H1 (cell line): ENCODE measurements at regions not wholly inside any gene's neighbourhood (a gene's known extent, or its start where the extent isn't known, plus 50 kb on each side); places are given as distances from the start of the nearest gene placed in this dataset.

Experiments used
- TF ChIP-seq, protein P1 (sequence below): fragments of 300-600 bp; sonication (generic); IDR thresholded peaks from 2 replicates; pipeline ENCODE4 v1.7.1; 2012; ENCODE audit warnings: low read length, moderate library complexity, mild to moderate bottlenecking, inconsistent platforms; ENCODE audit not compliant: insufficient replicate concordance

DNA sequence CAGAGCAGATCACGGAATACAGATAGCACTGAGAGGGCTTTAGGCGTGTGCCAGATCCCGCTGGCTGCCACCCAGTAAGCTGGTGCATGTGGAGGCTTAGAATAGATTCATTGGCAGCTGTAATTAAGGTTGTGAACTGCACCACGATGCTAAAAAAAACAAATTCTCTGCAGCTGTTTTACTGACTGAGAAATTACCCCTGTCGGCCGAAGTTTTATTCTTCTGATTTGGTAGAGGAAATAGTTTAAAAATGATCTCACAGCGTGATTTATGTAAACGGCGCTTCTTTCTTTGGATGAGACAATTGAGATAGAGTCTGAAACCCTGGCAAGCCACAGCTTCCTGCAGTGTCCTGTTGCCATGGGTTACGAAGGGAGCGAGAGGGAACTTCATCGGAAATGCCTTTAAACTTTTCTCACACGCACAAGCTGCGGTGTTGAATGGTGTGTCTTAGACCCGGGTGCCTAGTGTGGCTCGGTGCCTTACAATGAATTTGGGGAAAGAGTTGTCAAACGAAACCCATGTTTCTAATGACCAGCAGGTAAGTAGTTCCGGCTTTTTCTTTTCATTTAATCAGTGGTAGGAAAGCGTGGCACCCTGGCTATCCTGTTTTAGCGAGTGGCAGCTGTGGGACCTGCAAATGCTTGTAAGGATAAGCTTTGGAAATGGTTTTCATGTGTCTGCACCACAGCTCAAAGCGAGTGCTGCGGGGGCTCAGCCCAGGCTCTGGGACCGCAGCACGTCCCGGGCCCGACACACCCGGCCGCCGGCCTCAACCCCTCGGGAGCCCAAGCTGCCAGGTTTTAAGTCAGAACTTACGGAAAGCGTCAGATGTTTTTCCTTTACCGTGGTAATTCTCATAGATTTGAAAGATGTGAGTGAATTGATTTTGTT is 71.7 kb upstream of the HGFAC start (continued):
- TF ChIP-seq, protein P1, sequence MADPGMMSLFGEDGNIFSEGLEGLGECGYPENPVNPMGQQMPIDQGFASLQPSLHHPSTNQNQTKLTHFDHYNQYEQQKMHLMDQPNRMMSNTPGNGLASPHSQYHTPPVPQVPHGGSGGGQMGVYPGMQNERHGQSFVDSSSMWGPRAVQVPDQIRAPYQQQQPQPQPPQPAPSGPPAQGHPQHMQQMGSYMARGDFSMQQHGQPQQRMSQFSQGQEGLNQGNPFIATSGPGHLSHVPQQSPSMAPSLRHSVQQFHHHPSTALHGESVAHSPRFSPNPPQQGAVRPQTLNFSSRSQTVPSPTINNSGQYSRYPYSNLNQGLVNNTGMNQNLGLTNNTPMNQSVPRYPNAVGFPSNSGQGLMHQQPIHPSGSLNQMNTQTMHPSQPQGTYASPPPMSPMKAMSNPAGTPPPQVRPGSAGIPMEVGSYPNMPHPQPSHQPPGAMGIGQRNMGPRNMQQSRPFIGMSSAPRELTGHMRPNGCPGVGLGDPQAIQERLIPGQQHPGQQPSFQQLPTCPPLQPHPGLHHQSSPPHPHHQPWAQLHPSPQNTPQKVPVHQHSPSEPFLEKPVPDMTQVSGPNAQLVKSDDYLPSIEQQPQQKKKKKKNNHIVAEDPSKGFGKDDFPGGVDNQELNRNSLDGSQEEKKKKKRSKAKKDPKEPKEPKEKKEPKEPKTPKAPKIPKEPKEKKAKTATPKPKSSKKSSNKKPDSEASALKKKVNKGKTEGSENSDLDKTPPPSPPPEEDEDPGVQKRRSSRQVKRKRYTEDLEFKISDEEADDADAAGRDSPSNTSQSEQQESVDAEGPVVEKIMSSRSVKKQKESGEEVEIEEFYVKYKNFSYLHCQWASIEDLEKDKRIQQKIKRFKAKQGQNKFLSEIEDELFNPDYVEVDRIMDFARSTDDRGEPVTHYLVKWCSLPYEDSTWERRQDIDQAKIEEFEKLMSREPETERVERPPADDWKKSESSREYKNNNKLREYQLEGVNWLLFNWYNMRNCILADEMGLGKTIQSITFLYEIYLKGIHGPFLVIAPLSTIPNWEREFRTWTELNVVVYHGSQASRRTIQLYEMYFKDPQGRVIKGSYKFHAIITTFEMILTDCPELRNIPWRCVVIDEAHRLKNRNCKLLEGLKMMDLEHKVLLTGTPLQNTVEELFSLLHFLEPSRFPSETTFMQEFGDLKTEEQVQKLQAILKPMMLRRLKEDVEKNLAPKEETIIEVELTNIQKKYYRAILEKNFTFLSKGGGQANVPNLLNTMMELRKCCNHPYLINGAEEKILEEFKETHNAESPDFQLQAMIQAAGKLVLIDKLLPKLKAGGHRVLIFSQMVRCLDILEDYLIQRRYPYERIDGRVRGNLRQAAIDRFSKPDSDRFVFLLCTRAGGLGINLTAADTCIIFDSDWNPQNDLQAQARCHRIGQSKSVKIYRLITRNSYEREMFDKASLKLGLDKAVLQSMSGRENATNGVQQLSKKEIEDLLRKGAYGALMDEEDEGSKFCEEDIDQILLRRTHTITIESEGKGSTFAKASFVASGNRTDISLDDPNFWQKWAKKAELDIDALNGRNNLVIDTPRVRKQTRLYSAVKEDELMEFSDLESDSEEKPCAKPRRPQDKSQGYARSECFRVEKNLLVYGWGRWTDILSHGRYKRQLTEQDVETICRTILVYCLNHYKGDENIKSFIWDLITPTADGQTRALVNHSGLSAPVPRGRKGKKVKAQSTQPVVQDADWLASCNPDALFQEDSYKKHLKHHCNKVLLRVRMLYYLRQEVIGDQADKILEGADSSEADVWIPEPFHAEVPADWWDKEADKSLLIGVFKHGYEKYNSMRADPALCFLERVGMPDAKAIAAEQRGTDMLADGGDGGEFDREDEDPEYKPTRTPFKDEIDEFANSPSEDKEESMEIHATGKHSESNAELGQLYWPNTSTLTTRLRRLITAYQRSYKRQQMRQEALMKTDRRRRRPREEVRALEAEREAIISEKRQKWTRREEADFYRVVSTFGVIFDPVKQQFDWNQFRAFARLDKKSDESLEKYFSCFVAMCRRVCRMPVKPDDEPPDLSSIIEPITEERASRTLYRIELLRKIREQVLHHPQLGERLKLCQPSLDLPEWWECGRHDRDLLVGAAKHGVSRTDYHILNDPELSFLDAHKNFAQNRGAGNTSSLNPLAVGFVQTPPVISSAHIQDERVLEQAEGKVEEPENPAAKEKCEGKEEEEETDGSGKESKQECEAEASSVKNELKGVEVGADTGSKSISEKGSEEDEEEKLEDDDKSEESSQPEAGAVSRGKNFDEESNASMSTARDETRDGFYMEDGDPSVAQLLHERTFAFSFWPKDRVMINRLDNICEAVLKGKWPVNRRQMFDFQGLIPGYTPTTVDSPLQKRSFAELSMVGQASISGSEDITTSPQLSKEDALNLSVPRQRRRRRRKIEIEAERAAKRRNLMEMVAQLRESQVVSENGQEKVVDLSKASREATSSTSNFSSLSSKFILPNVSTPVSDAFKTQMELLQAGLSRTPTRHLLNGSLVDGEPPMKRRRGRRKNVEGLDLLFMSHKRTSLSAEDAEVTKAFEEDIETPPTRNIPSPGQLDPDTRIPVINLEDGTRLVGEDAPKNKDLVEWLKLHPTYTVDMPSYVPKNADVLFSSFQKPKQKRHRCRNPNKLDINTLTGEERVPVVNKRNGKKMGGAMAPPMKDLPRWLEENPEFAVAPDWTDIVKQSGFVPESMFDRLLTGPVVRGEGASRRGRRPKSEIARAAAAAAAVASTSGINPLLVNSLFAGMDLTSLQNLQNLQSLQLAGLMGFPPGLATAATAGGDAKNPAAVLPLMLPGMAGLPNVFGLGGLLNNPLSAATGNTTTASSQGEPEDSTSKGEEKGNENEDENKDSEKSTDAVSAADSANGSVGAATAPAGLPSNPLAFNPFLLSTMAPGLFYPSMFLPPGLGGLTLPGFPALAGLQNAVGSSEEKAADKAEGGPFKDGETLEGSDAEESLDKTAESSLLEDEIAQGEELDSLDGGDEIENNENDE, result no peak
- TF ChIP-seq, all 59 proteins: peak for 2
